ENCODE measurements at regions not wholly inside any gene's neighbourhood (a gene's known extent, or its start where the extent isn't known, plus 50 kb on each side); places are given as distances from the start of the nearest gene placed in this dataset.

DNA sequence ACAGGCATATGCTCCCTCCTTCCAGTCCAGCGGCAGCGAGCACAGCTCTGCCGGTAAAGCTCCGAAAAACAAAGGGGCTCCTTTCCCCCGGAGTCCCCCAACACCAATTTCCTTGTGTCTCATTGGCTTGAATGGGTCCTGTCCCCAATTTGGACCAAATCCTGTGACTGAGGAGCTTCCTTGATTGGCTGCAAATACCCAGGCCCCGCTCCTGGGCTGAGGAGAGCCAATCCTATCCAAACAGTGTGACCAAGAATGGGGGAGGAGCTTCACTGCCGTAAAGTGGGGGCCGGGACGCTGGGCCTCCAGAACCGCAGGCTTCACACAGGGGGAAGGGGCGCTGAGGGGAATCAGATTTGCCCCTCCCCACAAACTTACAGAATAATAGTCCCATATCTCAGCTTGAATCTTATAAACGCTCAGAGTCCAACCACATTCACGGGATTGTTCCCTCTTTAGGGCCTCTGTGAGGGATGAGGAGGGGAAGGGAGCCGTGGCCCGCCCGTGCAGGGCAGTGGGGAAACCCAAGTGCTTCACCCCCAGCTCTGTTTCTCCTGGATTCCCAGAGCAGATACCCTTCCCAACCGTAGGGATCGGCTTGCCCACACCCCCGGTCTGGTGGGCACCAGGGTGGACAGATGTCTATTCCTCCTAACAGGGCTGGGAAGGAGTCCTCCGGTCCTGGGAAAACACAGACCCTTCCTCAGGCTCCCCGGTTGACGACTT, 141.0 kb upstream of the MLN start:
- DNase-seq (no peak), FAIRE-seq (no peak)
- H3K4me1 ChIP-seq (ENCODE audit: control insufficient read depth in 2 of 3, insufficient read depth in 2 of 3, low read depth in 1 of 3, low read length in 3 of 3): no peaks in the 10 kb centered on the region
- no peaks in the 10 kb centered on the region for H3K36me3 ChIP-seq (ENCODE audit: control insufficient read depth in 2 of 3, insufficient read depth in 3 of 3, low read length in 3 of 3)
- no peaks in the 10 kb centered on the region for H3K9me3 ChIP-seq (ENCODE audit: control insufficient read depth in 2 of 3, insufficient read depth in 1 of 3, low read length in 3 of 3)
- no peak overlapping the region for H3K27ac ChIP-seq (ENCODE audit: low read depth in 2 of 2, low read length in 2 of 2)
- H3K9ac ChIP-seq (ENCODE audit: low read length in 3 of 3): no peak overlapping the region
- intact Hi-C loops (cut with DNase I): no loop called here
- TF ChIP-seq CTCF (IDR thresholded peaks at IDR 0.05; ENCODE audit: borderline replicate concordance, extremely low read depth, insufficient read depth): no peak
- no peaks in the 10 kb centered on the region for H3K27me3 ChIP-seq (ENCODE audit: control insufficient read depth, insufficient read depth, low read length)
- H3K4me3 ChIP-seq (ENCODE audit: low read length in 3 of 3): no peak overlapping the region

DNA sequence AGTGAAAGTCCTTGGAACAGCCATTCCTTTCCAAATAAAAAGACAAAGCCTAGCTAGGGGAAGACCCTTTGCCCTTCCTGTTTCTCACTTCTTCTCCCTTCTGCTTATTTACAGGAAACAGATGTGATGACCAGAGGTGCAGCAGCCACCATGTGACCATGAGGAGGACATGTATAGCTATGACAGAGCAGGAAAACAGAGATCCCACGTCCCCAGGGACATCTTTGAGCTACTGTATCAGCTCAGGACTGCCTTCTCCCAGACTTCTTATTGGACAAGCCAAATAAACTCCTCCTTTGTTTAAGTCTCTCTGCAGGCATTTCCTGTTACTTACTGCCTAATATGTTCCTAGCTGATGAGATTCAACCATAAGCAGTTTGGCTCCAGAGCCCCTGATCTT, 133.1 kb upstream of the MLN start:
- FAIRE-seq (no peak), DNase-seq (no peak)
- H3K36me3 ChIP-seq (ENCODE audit: control insufficient read depth in 2 of 3, insufficient read depth in 3 of 3, low read length in 3 of 3): no peaks in the 10 kb centered on the region
- H3K9ac ChIP-seq (ENCODE audit: low read length in 3 of 3): no peak overlapping the region
- no peak overlapping the region for H3K27ac ChIP-seq (ENCODE audit: low read depth in 2 of 2, low read length in 2 of 2)
- H3K27me3 ChIP-seq (ENCODE audit: control insufficient read depth, insufficient read depth, low read length): no peaks in the 10 kb centered on the region
- H3K9me3 ChIP-seq (ENCODE audit: control insufficient read depth in 2 of 3, insufficient read depth in 1 of 3, low read length in 3 of 3): peaks cover 0 to 3% (median 0%) of the 10 kb centered on the region in 3 donors
- H3K4me3 ChIP-seq (ENCODE audit: low read length in 3 of 3): no peak overlapping the region
- intact Hi-C loops (cut with DNase I): no loop called here
- TF ChIP-seq CTCF (IDR thresholded peaks at IDR 0.05; ENCODE audit: borderline replicate concordance, extremely low read depth, insufficient read depth): no peak
- no peaks in the 10 kb centered on the region for H3K4me1 ChIP-seq (ENCODE audit: control insufficient read depth in 2 of 3, insufficient read depth in 2 of 3, low read depth in 1 of 3, low read length in 3 of 3)

- TF ChIP-seq CTCF (IDR thresholded peaks at IDR 0.05; ENCODE audit: borderline replicate concordance, extremely low read depth, insufficient read depth): no peak
- Histone ChIP-seq H3K4me3 (ENCODE audit: low read length in 3 of 3) (no peak overlapping the region), H3K4me1 (ENCODE audit: control insufficient read depth in 2 of 3, insufficient read depth in 2 of 3, low read depth in 1 of 3, low read length in 3 of 3) (no peaks in the 10 kb centered on the region), H3K9ac (ENCODE audit: low read length in 3 of 3) (no peak overlapping the region), H3K9me3 (ENCODE audit: control insufficient read depth in 2 of 3, insufficient read depth in 1 of 3, low read length in 3 of 3) (peaks cover 0 to 3% (median 0%) of the 10 kb centered on the region in 3 donors), H3K27ac (ENCODE audit: low read depth in 2 of 2, low read length in 2 of 2) (no peak overlapping the region), H3K36me3 (ENCODE audit: control insufficient read depth in 2 of 3, insufficient read depth in 3 of 3, low read length in 3 of 3) (no peaks in the 10 kb centered on the region), H3K27me3 (ENCODE audit: control insufficient read depth, insufficient read depth, low read length) (no peaks in the 10 kb centered on the region)
- FAIRE-seq (no peak), DNase-seq (peak in 4 of 5 donors; percentile 65 to 75 (median 72))
- intact Hi-C loops (cut with DNase I): no loop called here
Measured at GRCh38 chr6:33935439-33936080, 131.8 kb upstream of the MLN start.

Measured in kidney (tissue), 13 donors.